GM19452 (cell line): ENCODE measurements at regions not wholly inside any gene's neighbourhood (a gene's known extent, or its start where the extent isn't known, plus 50 kb on each side); places are given as distances from the start of the nearest gene placed in this dataset.
"Not testable (repeated sequence)": the region's sequence is repeated elsewhere in the genome, so short reads cannot be mapped to it uniquely, and the experiment has no call there.

Source experiments
- ATAC-seq: cut with Tn5 transposase; IDR thresholded peaks from one replicate; pipeline ENCODE4 v1.9.1; 2021; ENCODE audit not compliant: unreplicated experiment

- ATAC-seq, result no peak
Observed at GRCh38 chr1:67528141-67528540, 97.9 kb upstream of the SERBP1 start.

- no peak for ATAC-seq
Observed at GRCh38 chr1:67530071-67530470, 99.9 kb upstream of the SERBP1 start.

- ATAC-seq, result no peak
Observed at GRCh38 chr1:67532452-67533216, 102.4 kb upstream of the SERBP1 start.

DNA sequence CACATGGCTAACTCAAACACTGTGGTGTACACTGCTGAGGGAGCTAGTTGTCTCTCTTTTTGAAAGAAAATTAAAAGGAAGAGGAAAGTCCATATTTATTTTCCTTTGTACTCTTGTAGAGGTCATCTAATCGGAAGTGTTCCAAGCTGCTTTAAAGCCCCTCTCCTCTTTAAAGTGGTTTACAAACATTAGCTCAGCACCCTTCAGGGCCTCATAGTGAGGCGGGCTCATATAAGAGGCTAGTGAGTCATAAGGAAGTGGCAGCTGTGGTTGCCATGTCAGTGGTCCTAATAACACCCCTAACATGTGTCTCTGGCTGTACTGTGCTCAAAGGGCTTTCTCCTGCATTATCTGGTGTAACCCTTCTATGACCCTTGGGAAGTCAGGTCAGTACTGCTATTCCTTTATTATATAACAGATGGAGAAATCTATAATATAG is 104.4 kb upstream of the SERBP1 start:
- no peak for ATAC-seq

- ATAC-seq, result peak; percentile 80
Observed at GRCh38 chr1:67535474-67535873, 105.3 kb upstream of the SERBP1 start.

DNA sequence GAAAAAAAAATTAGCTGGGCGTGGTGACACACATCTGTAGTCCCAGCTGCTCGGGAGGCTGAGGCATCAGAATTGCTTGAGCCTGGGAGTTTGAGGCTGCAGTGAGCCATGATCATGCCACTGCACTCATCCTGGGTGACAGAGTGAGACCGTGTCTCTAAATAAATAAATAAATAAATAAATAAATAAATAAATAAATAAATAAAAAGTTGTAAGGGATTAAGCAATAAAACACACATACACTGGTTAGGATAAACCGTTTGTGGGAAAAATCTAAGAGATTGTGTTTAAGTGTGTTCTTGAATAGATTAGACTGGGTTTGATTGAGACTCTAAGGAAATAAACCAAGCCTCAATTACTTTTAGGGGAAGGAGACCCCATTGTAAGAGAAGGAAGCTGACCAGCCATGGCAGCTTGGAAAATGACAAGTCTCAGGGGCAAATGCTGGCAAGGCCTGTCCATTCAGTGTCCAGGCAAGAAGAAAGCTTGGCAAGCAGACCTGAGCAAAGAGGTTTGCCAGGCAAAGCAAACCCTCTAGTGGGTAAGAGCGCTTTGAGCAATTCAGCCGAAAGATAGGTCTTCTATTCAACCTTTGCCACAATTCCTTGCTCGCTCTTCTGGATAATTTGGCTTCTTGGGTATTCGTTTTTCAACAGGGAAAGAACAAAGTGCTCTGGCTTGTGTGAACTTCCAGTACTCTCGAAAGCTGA is 106.9 kb upstream of the SERBP1 start:
- no peak for ATAC-seq

DNA sequence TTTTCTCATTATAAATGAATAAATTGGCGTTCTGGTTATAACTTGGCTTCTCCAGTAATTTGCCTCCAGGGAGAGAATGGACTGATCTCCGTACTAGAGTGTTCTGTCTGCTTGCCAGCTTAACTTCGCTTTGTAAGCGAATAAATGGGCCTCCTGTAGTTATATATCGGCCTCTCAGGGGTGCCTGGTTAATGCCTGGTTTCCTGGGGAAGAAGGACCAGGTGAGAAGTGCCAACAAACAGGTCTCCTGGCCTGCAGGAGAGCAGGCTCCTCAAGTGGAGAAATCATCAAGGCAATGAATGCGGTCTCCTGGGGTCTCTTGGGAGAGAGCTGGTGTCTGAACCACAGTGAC is 107.4 kb upstream of the SERBP1 start:
- ATAC-seq, result no peak

DNA sequence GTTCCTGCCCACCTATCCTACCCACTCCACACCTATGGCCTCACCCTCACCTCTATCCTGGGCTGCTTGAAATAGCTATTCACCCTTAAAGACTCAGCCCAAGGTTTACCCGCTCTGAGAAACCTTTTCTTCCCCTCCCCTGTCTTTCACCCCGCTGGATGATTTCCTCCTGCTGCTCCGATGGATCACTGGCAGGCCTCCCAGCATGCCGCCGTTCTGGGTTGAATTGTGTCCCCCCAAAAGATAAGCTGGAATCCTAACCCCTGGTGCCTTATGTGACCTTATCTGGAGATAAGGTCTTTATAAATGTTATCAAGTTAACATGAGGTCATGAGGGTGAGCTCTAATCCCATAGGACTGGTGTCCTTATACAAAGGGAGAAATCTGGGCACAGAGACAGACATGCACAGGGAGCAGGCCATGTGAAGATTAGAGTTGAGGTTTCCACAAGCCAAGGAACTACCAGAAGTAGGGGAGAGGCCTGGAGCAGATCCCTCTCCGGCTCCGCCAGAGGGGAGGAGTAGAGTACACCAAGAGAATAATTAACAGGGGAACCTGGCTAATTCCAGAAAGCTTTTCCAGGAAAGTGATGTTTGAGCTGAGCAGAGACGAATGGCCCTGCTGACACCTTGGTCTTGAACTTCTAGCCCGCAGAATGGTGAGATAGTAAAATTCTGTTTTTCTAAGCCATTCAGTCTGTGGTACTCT is 110.0 kb upstream of the SERBP1 start:
- no peak for ATAC-seq

DNA sequence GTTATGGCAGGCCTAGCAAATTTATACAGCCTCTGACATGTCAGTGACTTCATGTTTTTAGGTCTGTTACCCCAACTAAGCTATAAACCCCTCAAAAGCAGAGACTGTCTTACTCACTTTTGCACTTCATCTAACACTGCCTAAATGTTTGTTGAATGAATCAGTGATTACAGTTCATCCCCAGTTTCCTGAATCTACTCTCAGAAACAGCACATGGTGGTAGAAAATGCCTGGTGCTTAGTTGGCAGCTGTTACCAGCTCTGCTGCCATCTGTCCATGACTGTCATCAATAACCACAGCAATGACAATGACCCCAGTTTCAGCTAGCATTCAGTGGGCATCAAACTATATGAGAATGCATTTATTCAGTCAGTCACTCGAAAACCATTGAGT is 110.5 kb upstream of the SERBP1 start:
- no peak for ATAC-seq

GRCh38 chr1:67542747-67543146 is 112.5 kb upstream of the SERBP1 start:
- no peak for ATAC-seq

GRCh38 chr1:67544921-67545320 is 114.7 kb upstream of the SERBP1 start:
- ATAC-seq, result no peak

DNA sequence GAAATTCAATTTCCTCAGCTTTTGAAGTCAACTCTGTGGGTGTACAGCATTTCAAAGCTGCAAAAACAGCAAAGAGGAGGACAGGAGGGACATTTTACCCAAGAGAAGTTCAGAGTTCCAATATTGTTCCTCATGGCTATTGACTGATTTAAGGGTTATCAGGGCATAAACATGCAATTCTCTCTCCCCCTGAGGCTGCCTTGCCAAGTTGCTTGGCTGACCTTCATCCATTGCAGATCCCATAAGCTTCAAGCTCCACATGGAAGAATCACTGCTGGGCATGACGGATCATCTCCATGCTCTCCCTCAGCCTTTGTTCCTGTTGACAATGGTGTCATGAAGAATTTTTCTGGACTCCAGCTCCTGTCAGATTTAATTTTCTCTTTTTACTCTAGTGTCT is 115.2 kb upstream of the SERBP1 start:
- no peak for ATAC-seq

GRCh38 chr1:67551375-67551774 is 121.2 kb upstream of the SERBP1 start:
- ATAC-seq, result no peak

- ATAC-seq, result no peak
Observed at GRCh38 chr1:67552336-67552759, 122.1 kb upstream of the SERBP1 start.

DNA sequence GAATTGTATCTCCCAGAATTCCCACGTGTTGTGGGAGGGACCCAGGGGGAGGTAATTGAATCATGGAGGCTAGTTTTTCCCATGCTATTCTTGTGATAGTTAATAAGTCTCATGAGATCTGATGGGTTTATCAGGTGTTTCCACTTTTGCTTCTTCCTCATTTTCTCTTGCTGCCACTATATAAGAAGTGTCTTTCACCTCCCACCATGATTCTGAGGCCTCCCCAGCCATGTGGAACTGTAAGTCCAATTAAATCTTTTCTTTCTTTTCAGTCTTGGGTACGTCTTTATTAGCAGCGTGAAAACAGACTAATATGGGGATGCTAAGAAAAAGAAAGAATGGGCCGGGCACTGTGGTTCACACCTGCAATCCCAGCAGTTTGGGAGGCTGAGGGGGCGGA is 124.0 kb upstream of the SERBP1 start:
- not testable (repeated sequence) for ATAC-seq

- ATAC-seq, result no peak
Observed at GRCh38 chr1:67555461-67556296, 125.5 kb upstream of the SERBP1 start.

DNA sequence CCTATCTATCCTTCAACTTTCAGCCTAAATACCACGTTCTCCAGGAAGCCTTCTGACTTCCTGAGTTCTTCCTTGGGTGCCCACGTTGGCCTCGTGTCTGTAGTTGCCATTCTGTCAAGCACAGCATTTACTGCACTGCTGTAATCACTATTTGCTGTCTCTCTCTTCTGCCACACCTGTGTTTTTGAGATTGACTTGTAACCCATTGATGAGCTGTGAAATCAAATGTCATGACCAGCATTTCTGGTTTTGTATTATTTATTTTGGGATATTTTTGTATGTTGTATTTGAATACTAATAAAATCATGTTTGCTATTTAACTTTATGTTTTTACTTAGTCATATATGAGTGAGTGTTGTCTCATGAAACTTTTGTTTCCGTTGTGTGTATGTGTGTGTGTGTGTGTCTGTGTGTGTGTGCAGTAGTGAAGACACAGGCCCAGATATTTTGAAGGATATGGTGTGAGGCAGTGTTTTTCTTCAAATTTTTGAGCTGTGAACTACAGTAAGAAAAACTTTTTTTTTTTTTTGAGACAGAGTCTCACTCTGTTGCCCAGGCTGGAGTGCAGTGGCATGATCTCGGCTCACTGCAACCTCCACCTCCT is 126.2 kb upstream of the SERBP1 start:
- ATAC-seq, result no peak

DNA sequence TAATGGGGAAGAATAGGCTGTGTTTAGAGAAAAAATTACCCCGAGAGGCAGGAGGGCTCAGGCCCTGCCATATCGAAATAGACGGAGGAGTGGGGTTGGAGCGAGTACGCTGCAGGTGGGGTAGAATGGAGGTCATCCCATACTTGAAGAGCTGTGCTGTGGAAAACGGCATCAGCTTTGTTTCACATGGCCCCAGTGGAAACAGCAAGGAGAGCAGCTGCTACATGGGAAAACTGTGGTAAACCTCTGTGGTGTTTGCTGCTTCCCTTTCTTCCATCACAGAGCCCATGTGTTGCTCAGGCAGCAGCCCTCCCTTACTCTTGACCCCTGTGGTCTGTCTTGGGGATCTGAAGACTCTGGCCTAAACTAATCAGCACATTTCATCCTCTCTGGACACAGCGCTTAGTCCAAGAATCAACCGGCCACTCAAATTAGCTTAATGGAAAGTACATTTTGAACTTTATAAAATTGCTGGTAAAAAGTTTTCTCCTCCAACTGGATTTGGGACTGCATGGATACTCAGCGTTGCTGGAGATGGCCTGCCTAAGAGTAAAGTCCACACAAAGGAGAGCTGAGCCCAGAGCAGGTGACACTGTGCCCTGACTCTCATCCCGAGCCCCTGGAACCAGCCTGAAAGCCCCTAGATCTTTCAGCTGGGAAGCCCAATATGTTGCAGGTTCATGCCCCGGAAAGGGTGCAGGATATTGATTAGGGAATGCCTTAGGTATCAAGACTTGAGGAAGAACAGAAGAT is 127.1 kb upstream of the GADD45A start:
- ATAC-seq, result no peak

DNA sequence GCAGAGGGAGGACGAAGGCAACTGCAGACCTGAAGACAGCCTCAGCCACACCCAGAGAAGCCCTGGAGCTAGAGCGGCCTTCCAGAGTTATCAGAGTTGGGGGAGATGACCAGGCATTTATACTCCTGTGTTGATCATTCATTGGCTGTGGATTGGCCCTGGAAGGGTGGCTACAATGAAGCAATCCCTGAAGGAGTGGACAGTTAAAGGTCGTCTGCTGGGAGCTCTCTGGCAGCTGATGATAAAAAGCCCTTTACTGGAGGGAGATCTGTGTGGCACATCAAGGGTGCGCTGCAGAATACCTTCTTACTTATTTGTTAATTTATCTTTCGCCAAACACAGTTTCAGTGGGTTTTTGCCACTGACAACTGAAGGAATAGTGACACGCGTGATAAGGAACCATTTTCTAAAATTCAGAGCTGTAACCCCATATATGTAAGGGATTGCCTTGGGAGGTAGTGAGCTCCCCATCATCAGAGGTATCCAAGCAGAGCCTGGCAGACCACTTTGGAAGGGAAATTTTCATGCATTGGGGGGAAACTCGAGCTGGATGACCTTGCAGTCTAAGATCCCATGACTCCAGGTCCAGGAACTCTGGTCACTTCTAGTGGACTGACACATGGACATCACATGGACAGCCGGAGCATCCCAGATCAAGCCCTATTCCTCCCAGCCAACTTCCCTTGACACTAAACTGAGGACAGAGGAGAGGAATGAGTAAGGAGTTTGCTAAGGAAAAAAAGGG is 126.4 kb upstream of the GADD45A start:
- ATAC-seq, result no peak
